Stomach (tissue), 8 donors: ENCODE measurements at regions not wholly inside any gene's neighbourhood (a gene's known extent, or its start where the extent isn't known, plus 50 kb on each side); places are given as distances from the start of the nearest gene placed in this dataset.
"Not testable (repeated sequence)": the region's sequence is repeated elsewhere in the genome, so short reads cannot be mapped to it uniquely, and the experiment has no call there.

Experiments
- DNase-seq, 2 donors: peaks; one replicate each; pipeline versions ENCODE4 v3.0.0 to v3.0.0-alpha.2; 2013 to 2019
- H3K27ac ChIP-seq, 5 donors: fragments of 200-600 bp in 4 of 5; sonication (generic) in 4 of 5; one replicate each; pipeline ENCODE4 v1.5.1; 2013 to 2019; ENCODE audit warnings: mild to moderate bottlenecking in 1 of 5, moderate library complexity in 1 of 5
- H3K27me3 ChIP-seq, 3 donors: fragments of 200-600 bp; sonication (generic); one replicate each; pipeline ENCODE4 v1.5.1; 2017 to 2019; ENCODE audit warnings: mixed run types in 1 of 3
- H3K36me3 ChIP-seq, 4 donors: fragments of 200-600 bp; sonication (generic); 1 replicate in 3 of 4; 2 replicates in 1 of 4; pipeline ENCODE4 v1.5.1; 2016 to 2019
- H3K4me1 ChIP-seq, 4 donors: fragments of 200-600 bp; sonication (generic); one replicate each; pipeline ENCODE4 v1.5.1; 2016 to 2019
- H3K4me3 ChIP-seq, 4 donors: fragments of 200-600 bp; sonication (generic) in 3 of 4; one replicate each; pipeline ENCODE4 v1.5.1; 2016 to 2019; ENCODE audit warnings: mild to moderate bottlenecking in 1 of 4
- H3K9me3 ChIP-seq, 4 donors: fragments of 200-600 bp; sonication (generic); one replicate each; pipeline ENCODE4 v1.5.1; 2016 to 2019
- EP300 ChIP-seq: sonication (generic); formaldehyde crosslinking; IDR thresholded peaks from one replicate; pipeline ENCODE4 v1.6.1; 2017; ENCODE audit warnings: antibody characterized with exemption
- POLR2A ChIP-seq, 4 donors: fragments of 450-650 bp; IDR thresholded peaks; one replicate each; pipeline ENCODE4 v1.6.1; 2016; ENCODE audit warnings: antibody characterized with exemption in 4 of 4, control low read depth in 2 of 4, mild to moderate bottlenecking in 1 of 4, moderate library complexity in 1 of 4
- POLR2AphosphoS5 ChIP-seq, 3 donors: sonication (generic); formaldehyde crosslinking; IDR thresholded peaks; one replicate each; pipeline ENCODE4 v1.6.1; 2016; ENCODE audit warnings: antibody characterized with exemption in 3 of 3
- WGBS, 5 donors: extraction: QIAGEN DNeasy Blood & Tissue Kit in 3 of 5; methylation state at CpG; one replicate each; pipeline versions ENCODE4 v1.1.5 to v1.1.7; 2013 to 2018; 5-methylcytosine and 5-hydroxymethylcytosine counted together
- intact Hi-C: fragments of 100-400 bp; cut with DNase I; formaldehyde crosslinking; loops from one replicate; pipeline ENCODE4 v1.15.1; 2023; ENCODE audit warnings: low total_unique reads
- TF ChIP-seq, protein P1 (sequence below), 7 experiments: fragments of 450-650 bp in 4 of 7; fragments of 200-600 bp in 3 of 7; sonication (generic) in 3 of 7; IDR thresholded peaks; one replicate each; pipeline ENCODE4 v1.5.1; 2016 to 2019; ENCODE audit warnings: antibody characterized with exemption in 7 of 7, control low read depth in 2 of 7, mild to moderate bottlenecking in 1 of 7
- donor health status: healthy with polysubstance abuse.
- donor health status: Bipolar disorder and iron deficiency.
- donor health status: healthy.

DNA sequence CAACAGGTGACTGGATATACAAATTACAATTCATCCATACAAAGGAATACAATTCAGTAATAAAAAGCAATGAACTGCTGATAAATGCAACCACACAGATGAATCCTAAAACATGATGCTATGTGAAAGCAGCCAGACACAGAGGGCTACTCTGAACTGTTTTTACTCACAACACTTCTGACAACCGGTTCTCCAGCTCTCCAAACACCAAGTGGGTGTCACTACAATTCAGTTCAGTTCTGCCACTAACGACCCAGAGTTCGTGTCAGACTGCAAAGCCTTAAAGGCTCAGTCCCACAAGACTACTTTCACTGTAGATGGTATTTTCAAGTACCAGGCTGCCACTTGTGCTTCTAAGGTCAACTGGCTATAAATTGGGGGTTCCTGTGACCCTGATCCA is 119.4 kb downstream of the SLC16A1 start:
- TF ChIP-seq, protein P1, sequence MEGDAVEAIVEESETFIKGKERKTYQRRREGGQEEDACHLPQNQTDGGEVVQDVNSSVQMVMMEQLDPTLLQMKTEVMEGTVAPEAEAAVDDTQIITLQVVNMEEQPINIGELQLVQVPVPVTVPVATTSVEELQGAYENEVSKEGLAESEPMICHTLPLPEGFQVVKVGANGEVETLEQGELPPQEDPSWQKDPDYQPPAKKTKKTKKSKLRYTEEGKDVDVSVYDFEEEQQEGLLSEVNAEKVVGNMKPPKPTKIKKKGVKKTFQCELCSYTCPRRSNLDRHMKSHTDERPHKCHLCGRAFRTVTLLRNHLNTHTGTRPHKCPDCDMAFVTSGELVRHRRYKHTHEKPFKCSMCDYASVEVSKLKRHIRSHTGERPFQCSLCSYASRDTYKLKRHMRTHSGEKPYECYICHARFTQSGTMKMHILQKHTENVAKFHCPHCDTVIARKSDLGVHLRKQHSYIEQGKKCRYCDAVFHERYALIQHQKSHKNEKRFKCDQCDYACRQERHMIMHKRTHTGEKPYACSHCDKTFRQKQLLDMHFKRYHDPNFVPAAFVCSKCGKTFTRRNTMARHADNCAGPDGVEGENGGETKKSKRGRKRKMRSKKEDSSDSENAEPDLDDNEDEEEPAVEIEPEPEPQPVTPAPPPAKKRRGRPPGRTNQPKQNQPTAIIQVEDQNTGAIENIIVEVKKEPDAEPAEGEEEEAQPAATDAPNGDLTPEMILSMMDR (IDR thresholded peaks at IDR 0.05): no peak
- TF ChIP-seq POLR2A (IDR thresholded peaks at IDR 0.05) (no peak), POLR2AphosphoS5 (IDR thresholded peaks at IDR 0.05) (no peak), EP300 (no peak)
- H3K9me3 ChIP-seq: no peaks in the 10 kb centered on the region
- H3K4me1 ChIP-seq: peaks cover 0 to 13% (median 0%) of the 10 kb centered on the region in 4 donors
- no peak overlapping the region for H3K27ac ChIP-seq
- H3K4me3 ChIP-seq: no peak overlapping the region
- peaks cover 0 to 9% (median 0%) of the 10 kb centered on the region in 3 donors for H3K27me3 ChIP-seq
- intact Hi-C loops: no loop called here
- 19 to 39% (median 33%) methylated on average over 3 of the region's 3 CpGs for WGBS, 5 donors
- DNase-seq: no peak
- H3K36me3 ChIP-seq: no peaks in the 10 kb centered on the region

GRCh38 chr1:112833806-112834205 is 118.7 kb upstream of the PPM1J start:
- DNase-seq: no peak
- Histone ChIP-seq H3K9me3 (no peaks in the 10 kb centered on the region), H3K27ac (no peak overlapping the region), H3K27me3 (peaks cover 0 to 5% (median 0%) of the 10 kb centered on the region in 3 donors), H3K36me3 (no peaks in the 10 kb centered on the region), H3K4me1 (no peaks in the 10 kb centered on the region), H3K4me3 (no peak overlapping the region)
- intact Hi-C loops: no loop called here
- WGBS, 5 donors: 54 to 76% (median 73%) methylated on average over 2 of the region's 2 CpGs
- no peak for TF ChIP-seq POLR2AphosphoS5 (IDR thresholded peaks at IDR 0.05)
- TF ChIP-seq, protein P1 (IDR thresholded peaks at IDR 0.05): no peak
- no peak for TF ChIP-seq EP300
- TF ChIP-seq POLR2A (IDR thresholded peaks at IDR 0.05): no peak

DNA sequence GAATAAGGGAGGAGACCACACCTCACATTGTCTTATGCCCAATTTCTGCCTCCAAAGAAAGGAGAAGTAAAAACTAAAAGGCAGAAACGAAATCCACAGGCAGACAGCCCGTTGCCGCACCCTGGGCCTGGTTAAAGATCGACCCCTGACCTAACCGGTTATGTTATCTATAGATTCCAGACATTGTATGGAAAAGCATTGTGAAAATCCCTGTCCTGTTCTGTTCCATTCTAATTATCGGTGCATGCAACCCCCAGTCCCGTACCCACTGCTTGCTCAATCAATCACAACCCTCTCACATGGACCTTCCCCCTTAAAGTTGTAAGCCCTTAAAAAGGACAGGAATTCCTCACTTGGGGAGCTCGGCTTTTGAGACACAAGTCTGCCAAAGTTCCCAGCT is 117.1 kb upstream of the PPM1J start:
- H3K4me3 ChIP-seq, H3K9me3 ChIP-seq, intact Hi-C loops, H3K27ac ChIP-seq, DNase-seq, H3K4me1 ChIP-seq, H3K27me3 ChIP-seq, H3K36me3 ChIP-seq: not testable (repeated sequence)
- WGBS, 5 donors: 76 to 81% (median 78%) methylated on average over 8 of the region's 8 CpGs

DNA sequence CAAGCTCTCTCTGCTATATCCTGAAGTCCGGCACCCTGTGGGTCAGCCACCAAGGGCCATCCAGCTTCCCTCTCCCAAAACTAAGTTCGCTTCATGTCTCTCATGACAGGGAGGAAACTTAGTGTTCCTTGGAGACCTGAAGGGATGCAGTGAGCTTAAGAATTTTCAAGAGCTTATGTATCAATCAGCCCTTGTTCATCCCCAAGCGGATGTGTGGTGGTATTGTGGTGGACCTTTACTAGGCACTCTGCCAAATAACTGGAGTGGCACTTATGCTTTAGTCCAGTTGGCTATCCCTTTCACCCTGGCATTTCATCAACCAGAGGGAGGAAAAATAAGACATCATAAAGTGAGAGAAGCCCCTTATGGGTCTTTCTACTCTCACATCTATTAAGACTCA is 114.6 kb upstream of the PPM1J start:
- H3K27me3 ChIP-seq, H3K27ac ChIP-seq, H3K9me3 ChIP-seq, H3K36me3 ChIP-seq, H3K4me3 ChIP-seq, intact Hi-C loops, H3K4me1 ChIP-seq, DNase-seq: not testable (repeated sequence)
- WGBS, 5 donors: 86 to 97% (median 91%) methylated on average over 3 of the region's 3 CpGs

DNA sequence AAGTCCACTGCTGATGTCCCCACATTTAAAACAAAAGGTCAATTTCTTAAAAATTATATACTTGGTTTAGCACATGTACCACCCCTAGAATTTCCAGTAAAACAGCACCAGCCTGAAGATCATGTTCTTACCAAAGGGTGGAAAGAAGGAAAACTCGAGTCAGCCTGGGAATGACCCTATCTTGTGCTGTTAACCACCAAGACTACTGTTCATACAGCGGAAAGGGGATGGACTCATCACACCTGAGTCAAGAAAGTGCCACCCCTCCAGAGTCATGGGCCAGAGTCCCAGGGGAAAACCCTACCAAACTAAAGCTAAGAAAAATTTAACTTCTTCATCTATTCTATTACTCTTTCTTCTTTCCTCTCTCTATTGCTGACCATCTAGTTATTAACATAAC is 113.6 kb upstream of the PPM1J start:
- no peaks in the 10 kb centered on the region for H3K4me1 ChIP-seq
- H3K9me3 ChIP-seq: no peaks in the 10 kb centered on the region
- TF ChIP-seq POLR2A (IDR thresholded peaks at IDR 0.05): no peak
- TF ChIP-seq, protein P1 (IDR thresholded peaks at IDR 0.05): no peak
- no peak for TF ChIP-seq POLR2AphosphoS5 (IDR thresholded peaks at IDR 0.05)
- TF ChIP-seq EP300: no peak
- no peak overlapping the region for H3K4me3 ChIP-seq
- WGBS, 5 donors: 51 to 68% (median 54%) methylated on average over 2 of the region's 2 CpGs
- intact Hi-C loops: no loop called here
- H3K27ac ChIP-seq: no peak overlapping the region
- DNase-seq: no peak
- no peaks in the 10 kb centered on the region for H3K36me3 ChIP-seq
- no peaks in the 10 kb centered on the region for H3K27me3 ChIP-seq

GRCh38 chr1:112827391-112827790 is 112.3 kb upstream of the PPM1J start:
- H3K27ac ChIP-seq, H3K27me3 ChIP-seq, H3K4me1 ChIP-seq, intact Hi-C loops, H3K36me3 ChIP-seq, DNase-seq, H3K4me3 ChIP-seq, H3K9me3 ChIP-seq: not testable (repeated sequence)
- 56 to 78% (median 63%) methylated on average over 1 of the region's 1 CpG for WGBS, 5 donors
